ENCODE measurements at regions not wholly inside any gene's neighbourhood (a gene's known extent, or its start where the extent isn't known, plus 50 kb on each side); places are given as distances from the start of the nearest gene placed in this dataset.

- TF ChIP-seq CTCF (conservative IDR thresholded peaks at IDR 0.05; ENCODE audit: low read depth, low read length), result no peak
- TF ChIP-seq EZH2 (IDR thresholded peaks at IDR 0.05; ENCODE audit: borderline replicate concordance, low read depth, low read length, poor library complexity, severe bottlenecking), result no peak
Observed at GRCh38 chr1:106113851-106114250, 942.6 kb upstream of the PRMT6 start.

Data from A673 (cell line).